ENCODE measurements at regions not wholly inside any gene's neighbourhood (a gene's known extent, or its start where the extent isn't known, plus 50 kb on each side); places are given as distances from the start of the nearest gene placed in this dataset.
"Not testable (repeated sequence)": the region's sequence is repeated elsewhere in the genome, so short reads cannot be mapped to it uniquely, and the experiment has no call there.

- Mint-ChIP-seq H3K4me1 (ENCODE audit: low read depth) (no peaks in the 10 kb centered on the region), H3K36me3 (ENCODE audit: low read depth) (no peaks in the 10 kb centered on the region), H3K27ac (no peak overlapping the region), H3K27me3 (ENCODE audit: low read depth) (no peaks in the 10 kb centered on the region), H3K9me3 (no peaks in the 10 kb centered on the region), H3K4me3 (no peak overlapping the region)
Observed at GRCh38 chr18:37869051-37869450, 303.5 kb upstream of the CELF4 start.

- Mint-ChIP-seq H3K27me3 (ENCODE audit: low read depth) (no peaks in the 10 kb centered on the region), H3K4me3 (no peak overlapping the region), H3K4me1 (ENCODE audit: low read depth) (no peaks in the 10 kb centered on the region), H3K36me3 (ENCODE audit: low read depth) (no peaks in the 10 kb centered on the region), H3K27ac (no peak overlapping the region), H3K9me3 (no peaks in the 10 kb centered on the region)
Observed at GRCh38 chr18:37864122-37864521, 298.5 kb upstream of the CELF4 start.

- Mint-ChIP-seq H3K9me3 (no peaks in the 10 kb centered on the region), H3K27me3 (ENCODE audit: low read depth) (no peaks in the 10 kb centered on the region), H3K27ac (no peak overlapping the region), H3K36me3 (ENCODE audit: low read depth) (no peaks in the 10 kb centered on the region), H3K4me1 (ENCODE audit: low read depth) (no peaks in the 10 kb centered on the region), H3K4me3 (no peak overlapping the region)
Observed at GRCh38 chr18:37861981-37862380, 296.4 kb upstream of the CELF4 start.

GRCh38 chr18:37854396-37854795, 288.8 kb upstream of the CELF4 start:
- Mint-ChIP-seq H3K4me1 (ENCODE audit: low read depth) (no peaks in the 10 kb centered on the region), H3K9me3 (peaks cover 4% of the 10 kb centered on the region)

GRCh38 chr18:37853706-37854105, 288.1 kb upstream of the CELF4 start:
- no peak overlapping the region for H3K4me3 Mint-ChIP-seq

More at GRCh38 chr18:37854396-37854795, 288.8 kb upstream of the CELF4 start:
- Mint-ChIP-seq H3K4me3 (no peak overlapping the region), H3K36me3 (ENCODE audit: low read depth) (no peaks in the 10 kb centered on the region), H3K27me3 (ENCODE audit: low read depth) (no peaks in the 10 kb centered on the region), H3K27ac (no peak overlapping the region)

GRCh38 chr18:37852464-37852863, 286.9 kb upstream of the CELF4 start:
- H3K36me3 Mint-ChIP-seq (ENCODE audit: low read depth): no peaks in the 10 kb centered on the region
- no peaks in the 10 kb centered on the region for H3K4me1 Mint-ChIP-seq (ENCODE audit: low read depth)
- H3K9me3 Mint-ChIP-seq: peaks cover 4% of the 10 kb centered on the region
- H3K27me3 Mint-ChIP-seq (ENCODE audit: low read depth): no peaks in the 10 kb centered on the region
- H3K27ac Mint-ChIP-seq: no peak overlapping the region
- H3K4me3 Mint-ChIP-seq: no peak overlapping the region

More at GRCh38 chr18:37853706-37854105, 288.1 kb upstream of the CELF4 start:
- Mint-ChIP-seq H3K9me3 (peaks cover 4% of the 10 kb centered on the region), H3K27me3 (ENCODE audit: low read depth) (no peaks in the 10 kb centered on the region), H3K27ac (no peak overlapping the region), H3K4me1 (ENCODE audit: low read depth) (no peaks in the 10 kb centered on the region), H3K36me3 (ENCODE audit: low read depth) (no peaks in the 10 kb centered on the region)

- H3K4me3 Mint-ChIP-seq: no peak overlapping the region
- H3K36me3 Mint-ChIP-seq (ENCODE audit: low read depth): no peaks in the 10 kb centered on the region
- no peak overlapping the region for H3K27ac Mint-ChIP-seq
- H3K27me3 Mint-ChIP-seq (ENCODE audit: low read depth): no peaks in the 10 kb centered on the region
- peaks cover 3% of the 10 kb centered on the region for H3K9me3 Mint-ChIP-seq
- no peaks in the 10 kb centered on the region for H3K4me1 Mint-ChIP-seq (ENCODE audit: low read depth)
Observed at GRCh38 chr18:37847544-37847943, 281.9 kb upstream of the CELF4 start.

- H3K9me3 Mint-ChIP-seq: peaks cover 3% of the 10 kb centered on the region
- no peak overlapping the region for H3K4me3 Mint-ChIP-seq
- H3K4me1 Mint-ChIP-seq (ENCODE audit: low read depth): no peaks in the 10 kb centered on the region
- no peak overlapping the region for H3K27ac Mint-ChIP-seq
- no peaks in the 10 kb centered on the region for H3K36me3 Mint-ChIP-seq (ENCODE audit: low read depth)
- no peaks in the 10 kb centered on the region for H3K27me3 Mint-ChIP-seq (ENCODE audit: low read depth)
Observed at GRCh38 chr18:37846996-37847395, 281.4 kb upstream of the CELF4 start.

- no peaks in the 10 kb centered on the region for H3K36me3 Mint-ChIP-seq (ENCODE audit: low read depth)
- no peak overlapping the region for H3K4me3 Mint-ChIP-seq
- H3K4me1 Mint-ChIP-seq (ENCODE audit: low read depth): no peaks in the 10 kb centered on the region
- no peaks in the 10 kb centered on the region for H3K27me3 Mint-ChIP-seq (ENCODE audit: low read depth)
- no peak overlapping the region for H3K27ac Mint-ChIP-seq
- H3K9me3 Mint-ChIP-seq: peaks cover 3% of the 10 kb centered on the region
Observed at GRCh38 chr18:37845498-37845897, 279.9 kb upstream of the CELF4 start.

GRCh38 chr18:37844209-37844970, 278.8 kb upstream of the CELF4 start:
- H3K27me3 Mint-ChIP-seq (ENCODE audit: low read depth): no peaks in the 10 kb centered on the region
- H3K4me3 Mint-ChIP-seq: no peak overlapping the region
- peaks cover 3% of the 10 kb centered on the region for H3K9me3 Mint-ChIP-seq
- no peaks in the 10 kb centered on the region for H3K4me1 Mint-ChIP-seq (ENCODE audit: low read depth)
- no peaks in the 10 kb centered on the region for H3K36me3 Mint-ChIP-seq (ENCODE audit: low read depth)
- H3K27ac Mint-ChIP-seq: no peak overlapping the region

- Mint-ChIP-seq H3K4me1 (ENCODE audit: low read depth) (no peaks in the 10 kb centered on the region), H3K27ac (no peak overlapping the region), H3K9me3 (peaks cover 2% of the 10 kb centered on the region), H3K36me3 (ENCODE audit: low read depth) (no peaks in the 10 kb centered on the region), H3K4me3 (no peak overlapping the region), H3K27me3 (ENCODE audit: low read depth) (no peaks in the 10 kb centered on the region)
Observed at GRCh38 chr18:37838083-37838482, 272.5 kb upstream of the CELF4 start.

GRCh38 chr18:37836071-37836970, 270.7 kb upstream of the CELF4 start:
- Mint-ChIP-seq H3K27ac (no peak overlapping the region), H3K27me3 (ENCODE audit: low read depth) (no peaks in the 10 kb centered on the region), H3K9me3 (peaks cover 7% of the 10 kb centered on the region), H3K4me3 (no peak overlapping the region), H3K36me3 (ENCODE audit: low read depth) (no peaks in the 10 kb centered on the region), H3K4me1 (ENCODE audit: low read depth) (no peaks in the 10 kb centered on the region)

- H3K27ac Mint-ChIP-seq; H3K4me1 Mint-ChIP-seq (ENCODE audit: low read depth); H3K36me3 Mint-ChIP-seq (ENCODE audit: low read depth); H3K9me3 Mint-ChIP-seq; H3K27me3 Mint-ChIP-seq (ENCODE audit: low read depth); H3K4me3 Mint-ChIP-seq: not testable (repeated sequence)
Observed at GRCh38 chr18:37832010-37832695, 266.6 kb upstream of the CELF4 start.

GRCh38 chr18:37812961-37813360, 247.4 kb upstream of the CELF4 start:
- no peak overlapping the region for H3K4me3 Mint-ChIP-seq
- H3K36me3 Mint-ChIP-seq (ENCODE audit: low read depth): no peaks in the 10 kb centered on the region
- H3K4me1 Mint-ChIP-seq (ENCODE audit: low read depth): no peaks in the 10 kb centered on the region
- H3K27ac Mint-ChIP-seq: no peak overlapping the region
- no peaks in the 10 kb centered on the region for H3K27me3 Mint-ChIP-seq (ENCODE audit: low read depth)
- H3K9me3 Mint-ChIP-seq: peaks cover 14% of the 10 kb centered on the region

All from T-helper 1 cell treated with Interleukin-12 subunit alpha and Interleukin-12 subunit beta and Interleukin-4 antibody, amounts not matched to agents 30 μg/mL and 1 μg/mL, for 36 hours (primary cell).